Vagina (tissue), 2 donors: ENCODE measurements at regions not wholly inside any gene's neighbourhood (a gene's known extent, or its start where the extent isn't known, plus 50 kb on each side); places are given as distances from the start of the nearest gene placed in this dataset.

ENCODE experiments used
- DNase-seq, 2 donors: peaks; one replicate each; pipeline ENCODE4 v3.0.0-alpha.2; 2017; ENCODE audit errors: extremely low spot score in 2 of 2
- H3K27ac ChIP-seq: fragments of 200-600 bp; sonication (generic); one replicate; pipeline ENCODE4 v1.5.1; 2019
- H3K27me3 ChIP-seq: fragments of 200-600 bp; sonication (generic); one replicate; pipeline ENCODE4 v1.5.1; 2019
- H3K36me3 ChIP-seq, 2 donors: fragments of 200-600 bp; sonication (generic); one replicate each; pipeline ENCODE4 v1.5.1; 2017 to 2019
- H3K4me1 ChIP-seq: fragments of 200-600 bp; sonication (generic); one replicate; pipeline ENCODE4 v1.5.1; 2019
- H3K4me3 ChIP-seq, 2 donors: fragments of 200-600 bp; sonication (generic); 1 replicate in 1 of 2; 2 replicates in 1 of 2; pipeline ENCODE4 v1.5.1; 2016 to 2019
- H3K9me3 ChIP-seq: fragments of 200-600 bp; sonication (generic); one replicate; pipeline ENCODE4 v1.5.1; 2019
- CTCF ChIP-seq, 3 experiments: fragments of 450-650 bp in 2 of 3; fragments of 200-600 bp in 1 of 3; sonication (generic) in 1 of 3; IDR thresholded peaks; one replicate each; pipeline ENCODE4 v1.5.1; 2017 to 2019; ENCODE audit warnings: antibody characterized with exemption in 3 of 3, mild to moderate bottlenecking in 2 of 3, moderate library complexity in 2 of 3
- POLR2A ChIP-seq, 2 donors: fragments of 450-650 bp; IDR thresholded peaks; one replicate each; pipeline ENCODE4 v1.6.1; 2017; ENCODE audit warnings: antibody characterized with exemption in 2 of 2, mild to moderate bottlenecking in 2 of 2, moderate library complexity in 2 of 2
- POLR2AphosphoS5 ChIP-seq, 2 donors: sonication (generic); formaldehyde crosslinking; IDR thresholded peaks; one replicate each; pipeline ENCODE4 v1.9.0; 2017; ENCODE audit warnings: antibody characterized with exemption in 2 of 2, mild to moderate bottlenecking in 2 of 2, low read depth in 1 of 2; ENCODE audit not compliant: insufficient read depth in 1 of 2
- intact Hi-C: fragments of 100-400 bp; cut with DNase I; formaldehyde crosslinking; loops from one replicate; pipeline ENCODE4 v1.15.1; 2023

- Histone ChIP-seq H3K36me3 (no peaks in the 10 kb centered on the region), H3K4me3 (no peak overlapping the region), H3K4me1 (no peaks in the 10 kb centered on the region), H3K27me3 (no peaks in the 10 kb centered on the region), H3K9me3 (no peaks in the 10 kb centered on the region), H3K27ac (no peak overlapping the region)
- DNase-seq = no peak
- intact Hi-C loops = no loop called here
- TF ChIP-seq POLR2A (IDR thresholded peaks at IDR 0.05) = no peak
Observed at GRCh38 chr2:122096761-122097160, 341.3 kb downstream of the TSN start.

- no peak for DNase-seq
- no peak overlapping the region for H3K4me3 ChIP-seq
Observed at GRCh38 chr2:122098306-122098705, 342.9 kb downstream of the TSN start.

GRCh38 chr2:122100346-122100745 lies 344.9 kb downstream of the TSN start:
- H3K36me3 ChIP-seq = no peaks in the 10 kb centered on the region
- no peak for TF ChIP-seq CTCF (IDR thresholded peaks at IDR 0.05)
- TF ChIP-seq POLR2A (IDR thresholded peaks at IDR 0.05) = no peak
- no peak for TF ChIP-seq POLR2AphosphoS5 (IDR thresholded peaks at IDR 0.05; ENCODE audit: insufficient read depth in 1 of 2, low read depth in 1 of 2)
- no peak overlapping the region for H3K27ac ChIP-seq
- no peaks in the 10 kb centered on the region for H3K9me3 ChIP-seq
- no peak for DNase-seq
- no peaks in the 10 kb centered on the region for H3K4me1 ChIP-seq
- H3K27me3 ChIP-seq = no peaks in the 10 kb centered on the region
- intact Hi-C loops = no loop called here
- H3K4me3 ChIP-seq = no peak overlapping the region

More at GRCh38 chr2:122098306-122098705, 342.9 kb downstream of the TSN start:
- Histone ChIP-seq H3K27me3 (no peaks in the 10 kb centered on the region), H3K36me3 (no peaks in the 10 kb centered on the region), H3K27ac (no peak overlapping the region), H3K9me3 (no peaks in the 10 kb centered on the region), H3K4me1 (no peaks in the 10 kb centered on the region)
- TF ChIP-seq CTCF (IDR thresholded peaks at IDR 0.05) (no peak), POLR2A (IDR thresholded peaks at IDR 0.05) (no peak), POLR2AphosphoS5 (IDR thresholded peaks at IDR 0.05; ENCODE audit: insufficient read depth in 1 of 2, low read depth in 1 of 2) (no peak)
- intact Hi-C loops = no loop called here

- Histone ChIP-seq H3K4me1 (no peaks in the 10 kb centered on the region), H3K9me3 (no peaks in the 10 kb centered on the region), H3K36me3 (no peaks in the 10 kb centered on the region), H3K4me3 (no peak overlapping the region), H3K27me3 (no peaks in the 10 kb centered on the region), H3K27ac (no peak overlapping the region)
- intact Hi-C loops = no loop called here
- DNase-seq = no peak
- no peak for TF ChIP-seq CTCF (IDR thresholded peaks at IDR 0.05)
Observed at GRCh38 chr2:122100756-122101155, 345.3 kb downstream of the TSN start.

- intact Hi-C loops = no loop called here
- Histone ChIP-seq H3K36me3 (no peaks in the 10 kb centered on the region), H3K4me3 (no peak overlapping the region), H3K4me1 (no peaks in the 10 kb centered on the region), H3K27ac (no peak overlapping the region), H3K9me3 (no peaks in the 10 kb centered on the region), H3K27me3 (no peaks in the 10 kb centered on the region)
- no peak for DNase-seq
- TF ChIP-seq POLR2A (IDR thresholded peaks at IDR 0.05) (no peak), CTCF (IDR thresholded peaks at IDR 0.05) (no peak), POLR2AphosphoS5 (IDR thresholded peaks at IDR 0.05; ENCODE audit: insufficient read depth in 1 of 2, low read depth in 1 of 2) (no peak)
Observed at GRCh38 chr2:122101319-122101718, 345.9 kb downstream of the TSN start.
